ENCODE measurements at regions not wholly inside any gene's neighbourhood (a gene's known extent, or its start where the extent isn't known, plus 50 kb on each side); places are given as distances from the start of the nearest gene placed in this dataset.
A peak's percentile ranks its signal among the peaks of the same experiment; 100 is the strongest.
"Not testable (repeated sequence)": the region's sequence is repeated elsewhere in the genome, so short reads cannot be mapped to it uniquely, and the experiment has no call there.

GRCh38 chr15:23859008-23859407 is 171.9 kb upstream of the NDN start:
- H3K27ac ChIP-seq = no peak overlapping the region
- TF ChIP-seq CTCF (IDR thresholded peaks at IDR 0.05) (no peak), EP300 (IDR thresholded peaks at IDR 0.05) (no peak), POLR2AphosphoS5 (IDR thresholded peaks at IDR 0.05) (no peak), POLR2A (IDR thresholded peaks at IDR 0.05) (no peak)
- peaks cover 34% of the 10 kb centered on the region for H3K27me3 ChIP-seq
- H3K4me1 ChIP-seq = no peaks in the 10 kb centered on the region
- H3K9me3 ChIP-seq = no peaks in the 10 kb centered on the region
- WGBS, 2 donors (ENCODE audit: low coverage in 1 of 2) = 71 to 85% methylated on average over 1 to 5 of the region's 5 CpGs
- H3K4me3 ChIP-seq = no peak overlapping the region
- H3K36me3 ChIP-seq = no peaks in the 10 kb centered on the region
- no peak for ATAC-seq

GRCh38 chr15:23860290-23861245 is 173.5 kb upstream of the NDN start:
- H3K27ac ChIP-seq = no peak overlapping the region
- no peaks in the 10 kb centered on the region for H3K9me3 ChIP-seq
- 55 to 56% methylated on average over 14 to 20 of the region's 31 CpGs for WGBS, 2 donors (ENCODE audit: low coverage in 1 of 2)
- no peaks in the 10 kb centered on the region for H3K4me1 ChIP-seq
- H3K36me3 ChIP-seq = no peaks in the 10 kb centered on the region
- no peak for TF ChIP-seq POLR2AphosphoS5 (IDR thresholded peaks at IDR 0.05)
- TF ChIP-seq CTCF (IDR thresholded peaks at IDR 0.05) = no peak
- TF ChIP-seq POLR2A (IDR thresholded peaks at IDR 0.05) = no peak
- TF ChIP-seq EP300 (IDR thresholded peaks at IDR 0.05) = no peak
- ATAC-seq = no peak
- H3K4me3 ChIP-seq = no peak overlapping the region
- peaks cover 31% of the 10 kb centered on the region for H3K27me3 ChIP-seq

GRCh38 chr15:23866832-23867231 is 179.7 kb upstream of the NDN start:
- Histone ChIP-seq H3K9me3 (peaks cover 0 to 6% (median 0%) of the 10 kb centered on the region in 3 donors), H3K27me3 (peaks cover 22% of the 10 kb centered on the region), H3K4me1 (no peaks in the 10 kb centered on the region), H3K4me3 (no peak overlapping the region), H3K27ac (no peak overlapping the region), H3K36me3 (no peaks in the 10 kb centered on the region)
- ATAC-seq = no peak
- 25% methylated on average over 6 of the region's 6 CpGs for WGBS, 2 donors (ENCODE audit: low coverage in 1 of 2)
- TF ChIP-seq EP300 (IDR thresholded peaks at IDR 0.05) (no peak), CTCF (IDR thresholded peaks at IDR 0.05) (no peak), POLR2A (IDR thresholded peaks at IDR 0.05) (no peak), POLR2AphosphoS5 (IDR thresholded peaks at IDR 0.05) (no peak)

GRCh38 chr15:23869396-23869795 is 182.3 kb upstream of the NDN start:
- Histone ChIP-seq H3K36me3 (no peaks in the 10 kb centered on the region), H3K4me3 (peak overlapping the region in 1 of 2 donors; percentile 11), H3K27ac (no peak overlapping the region), H3K27me3 (peaks cover 23% of the 10 kb centered on the region), H3K9me3 (peaks cover 0 to 6% (median 0%) of the 10 kb centered on the region in 3 donors), H3K4me1 (no peaks in the 10 kb centered on the region)
- 28 to 54% methylated on average over 5 to 20 of the region's 24 CpGs for WGBS, 2 donors (ENCODE audit: low coverage in 1 of 2)
- no peak for TF ChIP-seq POLR2AphosphoS5 (IDR thresholded peaks at IDR 0.05)
- TF ChIP-seq EP300 (IDR thresholded peaks at IDR 0.05) = no peak
- no peak for TF ChIP-seq POLR2A (IDR thresholded peaks at IDR 0.05)
- TF ChIP-seq CTCF (IDR thresholded peaks at IDR 0.05) = no peak
- ATAC-seq = no peak

- H3K4me1 ChIP-seq, H3K4me3 ChIP-seq, H3K27ac ChIP-seq, H3K36me3 ChIP-seq, H3K9me3 ChIP-seq, ATAC-seq: not testable (repeated sequence)
- peaks cover 37% of the 10 kb centered on the region for H3K27me3 ChIP-seq
- WGBS, 2 donors (ENCODE audit: low coverage in 1 of 2) = 71 to 86% methylated on average over 5 to 8 of the region's 8 CpGs
Observed at GRCh38 chr15:23873613-23874012, 186.5 kb upstream of the NDN start.
